ENCODE measurements at regions not wholly inside any gene's neighbourhood (a gene's known extent, or its start where the extent isn't known, plus 50 kb on each side); places are given as distances from the start of the nearest gene placed in this dataset.

DNA sequence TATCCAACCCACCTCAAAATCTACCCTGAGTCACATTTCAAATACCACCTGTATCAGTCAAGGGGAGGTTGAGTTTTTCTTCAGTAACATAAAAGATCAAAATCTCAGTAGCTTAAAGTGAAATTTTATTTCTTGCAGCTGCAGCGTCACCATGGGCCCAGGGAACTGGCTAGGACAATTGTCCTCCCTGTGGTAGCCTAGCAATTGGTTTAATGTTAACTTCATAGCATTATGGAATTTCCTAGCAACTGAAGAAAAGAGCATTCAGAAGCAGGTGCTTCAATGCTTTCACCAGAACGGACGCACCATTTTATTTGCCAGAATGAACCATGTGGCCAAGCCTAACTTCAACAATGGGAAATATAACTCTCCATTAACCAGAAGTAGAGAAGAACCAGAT is 359.3 kb upstream of the TSHZ3 start:
- TF ChIP-seq POLR2A (IDR thresholded peaks at IDR 0.05; ENCODE audit: low read depth) (no peak), POLR2AphosphoS5 (IDR thresholded peaks at IDR 0.05) (no peak), EP300 (IDR thresholded peaks at IDR 0.05) (no peak)
- TF ChIP-seq, protein P1, sequence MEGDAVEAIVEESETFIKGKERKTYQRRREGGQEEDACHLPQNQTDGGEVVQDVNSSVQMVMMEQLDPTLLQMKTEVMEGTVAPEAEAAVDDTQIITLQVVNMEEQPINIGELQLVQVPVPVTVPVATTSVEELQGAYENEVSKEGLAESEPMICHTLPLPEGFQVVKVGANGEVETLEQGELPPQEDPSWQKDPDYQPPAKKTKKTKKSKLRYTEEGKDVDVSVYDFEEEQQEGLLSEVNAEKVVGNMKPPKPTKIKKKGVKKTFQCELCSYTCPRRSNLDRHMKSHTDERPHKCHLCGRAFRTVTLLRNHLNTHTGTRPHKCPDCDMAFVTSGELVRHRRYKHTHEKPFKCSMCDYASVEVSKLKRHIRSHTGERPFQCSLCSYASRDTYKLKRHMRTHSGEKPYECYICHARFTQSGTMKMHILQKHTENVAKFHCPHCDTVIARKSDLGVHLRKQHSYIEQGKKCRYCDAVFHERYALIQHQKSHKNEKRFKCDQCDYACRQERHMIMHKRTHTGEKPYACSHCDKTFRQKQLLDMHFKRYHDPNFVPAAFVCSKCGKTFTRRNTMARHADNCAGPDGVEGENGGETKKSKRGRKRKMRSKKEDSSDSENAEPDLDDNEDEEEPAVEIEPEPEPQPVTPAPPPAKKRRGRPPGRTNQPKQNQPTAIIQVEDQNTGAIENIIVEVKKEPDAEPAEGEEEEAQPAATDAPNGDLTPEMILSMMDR (IDR thresholded peaks at IDR 0.05): no peak
- H3K4me1 ChIP-seq: no peaks in the 10 kb centered on the region
- no peaks in the 10 kb centered on the region for H3K27me3 ChIP-seq
- H3K36me3 ChIP-seq: no peaks in the 10 kb centered on the region
- intact Hi-C loops (cut with DNase I): no loop called here
- 93% methylated on average over 3 of the region's 3 CpGs for WGBS
- H3K9me3 ChIP-seq: peaks cover 0 to 15% (median 10%) of the 10 kb centered on the region in 4 donors
- DNase-seq (ENCODE audit: extremely low spot score): no peak
- no peak overlapping the region for H3K27ac ChIP-seq (replicated peaks in 1 of 4)
- H3K4me3 ChIP-seq: no peak overlapping the region

DNA sequence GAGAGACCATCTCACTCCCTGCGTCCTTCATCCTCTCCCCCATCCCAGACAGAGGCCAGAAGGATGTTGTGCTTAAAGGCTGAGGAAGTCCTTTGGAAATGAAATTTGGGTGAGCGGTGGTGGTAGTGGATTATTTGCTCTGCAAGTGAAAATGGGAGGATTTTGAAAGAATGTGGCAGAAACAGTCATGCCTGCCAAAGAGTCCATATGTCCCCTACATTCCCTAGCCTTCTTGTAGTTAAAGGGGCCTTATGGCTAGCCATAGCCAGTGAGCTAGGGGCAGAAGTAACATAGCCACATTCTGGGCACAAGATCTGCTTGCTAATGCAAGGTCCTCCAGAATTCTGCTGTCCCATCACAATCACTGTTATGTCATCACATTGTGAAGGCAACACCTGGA is 360.2 kb upstream of the TSHZ3 start:
- Histone ChIP-seq H3K27me3 (no peaks in the 10 kb centered on the region), H3K4me1 (no peaks in the 10 kb centered on the region), H3K9me3 (peaks cover 0 to 18% (median 9%) of the 10 kb centered on the region in 4 donors), H3K4me3 (no peak overlapping the region), H3K36me3 (no peaks in the 10 kb centered on the region), H3K27ac (replicated peaks in 1 of 4) (no peak overlapping the region)
- no peak for DNase-seq (ENCODE audit: extremely low spot score)
- WGBS: 90% methylated on average over 2 of the region's 2 CpGs
- intact Hi-C loops (cut with DNase I): no loop called here
- no peak for TF ChIP-seq POLR2A (IDR thresholded peaks at IDR 0.05; ENCODE audit: low read depth)
- TF ChIP-seq POLR2AphosphoS5 (IDR thresholded peaks at IDR 0.05): no peak
- TF ChIP-seq, protein P1 (IDR thresholded peaks at IDR 0.05): no peak
- no peak for TF ChIP-seq EP300 (IDR thresholded peaks at IDR 0.05)

DNA sequence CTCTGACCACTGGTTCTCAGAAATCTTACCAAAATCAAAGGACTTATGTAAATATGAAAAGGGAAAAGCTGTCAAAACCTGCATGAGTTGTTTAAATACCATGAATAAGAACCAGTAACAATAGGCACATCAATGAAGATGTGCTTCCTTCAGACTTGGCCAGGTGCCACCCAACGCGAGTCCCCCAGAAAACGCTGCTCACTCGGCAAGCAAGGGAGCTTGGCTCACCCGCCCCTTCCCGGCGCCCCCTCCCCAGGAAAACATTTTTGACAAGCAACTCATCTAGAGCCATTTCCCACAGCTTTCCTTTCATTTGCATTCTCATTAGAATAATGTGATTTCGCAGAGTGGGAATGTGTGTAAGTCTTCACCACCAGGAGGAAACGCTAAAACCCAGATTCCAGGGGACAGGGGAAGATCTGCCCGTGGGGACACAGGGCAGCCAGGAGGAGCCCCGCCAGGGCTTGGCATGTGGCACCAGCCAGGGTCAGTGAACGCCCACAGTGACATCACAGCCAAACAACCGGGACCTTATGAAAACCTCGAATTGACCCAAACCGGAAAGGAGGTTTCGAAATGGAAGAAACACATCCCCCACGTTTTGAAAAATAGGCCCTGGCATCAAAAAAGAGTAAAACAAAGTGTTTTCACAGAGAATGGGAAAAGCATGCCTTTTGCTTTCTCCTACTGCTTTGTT is 366.2 kb upstream of the TSHZ3 start:
- TF ChIP-seq POLR2A (IDR thresholded peaks at IDR 0.05; ENCODE audit: low read depth) (no peak), EP300 (IDR thresholded peaks at IDR 0.05) (no peak), POLR2AphosphoS5 (IDR thresholded peaks at IDR 0.05) (no peak)
- TF ChIP-seq, protein P1 (IDR thresholded peaks at IDR 0.05): no peak
- intact Hi-C loops (cut with DNase I): loop anchor here (5.0 kb wide), 1 partner anchor 327 kb away; no protein-coding TSS in a partner anchor
- WGBS: 68% methylated on average over 17 of the region's 17 CpGs
- Histone ChIP-seq H3K36me3 (no peaks in the 10 kb centered on the region), H3K4me1 (peaks cover 0 to 26% (median 19%) of the 10 kb centered on the region in 4 donors), H3K27me3 (no peaks in the 10 kb centered on the region), H3K4me3 (no peak overlapping the region), H3K9me3 (peaks cover 0 to 18% (median 9%) of the 10 kb centered on the region in 4 donors), H3K27ac (replicated peaks in 1 of 4) (no peak overlapping the region)
- DNase-seq (ENCODE audit: extremely low spot score): no peak

DNA sequence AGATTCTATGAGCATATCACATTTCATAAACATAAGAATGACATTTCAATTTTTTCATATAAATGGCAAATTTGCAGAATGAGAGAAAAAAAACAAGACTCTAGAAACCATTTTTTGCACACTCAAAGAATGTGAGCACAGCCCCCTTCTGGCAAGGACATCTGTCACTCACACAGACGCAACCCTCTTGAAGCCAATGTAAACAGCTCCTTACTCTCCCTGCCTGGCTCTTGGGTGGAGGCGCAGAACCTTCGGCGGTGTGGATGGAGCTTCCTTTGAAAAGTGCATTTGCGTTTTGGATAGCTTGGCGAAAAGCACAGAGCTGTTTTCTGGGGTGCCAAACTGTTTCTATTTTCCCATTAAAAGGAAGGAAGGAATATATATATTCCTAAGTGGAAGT is 367.6 kb upstream of the TSHZ3 start:
- no peaks in the 10 kb centered on the region for H3K27me3 ChIP-seq
- no peak for DNase-seq (ENCODE audit: extremely low spot score)
- intact Hi-C loops (cut with DNase I): loop anchor here (5.0 kb wide), 1 partner anchor 325 kb away; no protein-coding TSS in a partner anchor
- H3K27ac ChIP-seq (replicated peaks in 1 of 4): no peak overlapping the region
- no peak overlapping the region for H3K4me3 ChIP-seq
- TF ChIP-seq EP300 (IDR thresholded peaks at IDR 0.05): no peak
- no peak for TF ChIP-seq POLR2A (IDR thresholded peaks at IDR 0.05; ENCODE audit: low read depth)
- H3K36me3 ChIP-seq: no peaks in the 10 kb centered on the region
- peaks cover 0 to 26% (median 19%) of the 10 kb centered on the region in 4 donors for H3K4me1 ChIP-seq
- H3K9me3 ChIP-seq: peaks cover 0 to 16% (median 9%) of the 10 kb centered on the region in 4 donors
- WGBS: 84% methylated on average over 6 of the region's 6 CpGs

DNA sequence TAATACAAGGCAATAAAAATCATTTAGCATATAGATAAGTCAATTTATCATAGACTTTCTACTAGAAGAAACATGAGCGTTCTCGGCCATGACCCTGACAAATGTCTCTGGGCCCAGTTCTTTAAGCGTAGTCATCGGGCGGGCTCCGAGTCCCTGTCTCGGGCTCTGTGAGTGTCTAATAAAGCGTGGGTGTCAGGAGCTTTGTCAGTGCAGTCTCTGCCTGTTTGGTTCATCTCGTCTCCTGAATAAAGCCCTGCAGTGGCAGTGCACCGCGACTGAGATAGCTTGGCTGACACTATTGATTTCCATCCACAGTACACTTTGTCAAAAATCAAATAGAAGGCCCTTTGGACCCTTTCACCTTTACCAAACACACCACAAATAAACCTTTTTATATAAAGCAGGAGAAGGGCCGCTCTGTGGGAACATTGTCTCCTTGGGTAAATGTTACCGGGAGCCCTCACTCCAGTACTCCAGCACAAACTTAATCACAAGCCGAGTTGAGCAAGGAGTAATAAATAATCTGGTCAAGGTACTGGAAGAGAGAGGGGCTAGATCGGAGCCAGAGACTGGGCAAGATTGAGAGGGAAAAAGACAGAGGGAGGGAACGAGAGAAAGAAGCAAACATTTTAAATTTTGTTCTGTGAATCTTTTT is 368.2 kb upstream of the TSHZ3 start:
- DNase-seq (ENCODE audit: extremely low spot score): no peak

More for the DNA sequence above, 368.2 kb upstream of the TSHZ3 start:
- H3K27me3 ChIP-seq: no peaks in the 10 kb centered on the region
- peaks cover 0 to 26% (median 19%) of the 10 kb centered on the region in 4 donors for H3K4me1 ChIP-seq
- H3K27ac ChIP-seq (replicated peaks in 1 of 4): peak overlapping the region; percentile 63 to 82 (median 76)
- H3K36me3 ChIP-seq: no peaks in the 10 kb centered on the region
- TF ChIP-seq EP300 (IDR thresholded peaks at IDR 0.05): no peak
- TF ChIP-seq POLR2A (IDR thresholded peaks at IDR 0.05; ENCODE audit: low read depth): no peak
- TF ChIP-seq, protein P1 (IDR thresholded peaks at IDR 0.05): no peak
- no peak for TF ChIP-seq POLR2AphosphoS5 (IDR thresholded peaks at IDR 0.05)
- intact Hi-C loops (cut with DNase I): loop anchor here (5.0 kb wide), 1 partner anchor 325 kb away; no protein-coding TSS in a partner anchor
- H3K9me3 ChIP-seq: peaks cover 0 to 11% (median 7%) of the 10 kb centered on the region in 4 donors
- H3K4me3 ChIP-seq: peak overlapping the region in 1 of 4 donors; percentile 41
- 62% methylated on average over 16 of the region's 16 CpGs for WGBS

Measured in esophagus muscularis mucosa (tissue), 4 donors.